Mucosa of gallbladder (tissue), 1 donor: ENCODE measurements at regions not wholly inside any gene's neighbourhood (a gene's known extent, or its start where the extent isn't known, plus 50 kb on each side); places are given as distances from the start of the nearest gene placed in this dataset.
"Not testable (repeated sequence)": the region's sequence is repeated elsewhere in the genome, so short reads cannot be mapped to it uniquely, and the experiment has no call there.

Experiments
- DNase-seq: peaks from one replicate; pipeline ENCODE4 v3.0.0-alpha.2; 2020; ENCODE audit warnings: low spot score
- donor health status: DM: no; HTN: no; CAD: no.

DNA sequence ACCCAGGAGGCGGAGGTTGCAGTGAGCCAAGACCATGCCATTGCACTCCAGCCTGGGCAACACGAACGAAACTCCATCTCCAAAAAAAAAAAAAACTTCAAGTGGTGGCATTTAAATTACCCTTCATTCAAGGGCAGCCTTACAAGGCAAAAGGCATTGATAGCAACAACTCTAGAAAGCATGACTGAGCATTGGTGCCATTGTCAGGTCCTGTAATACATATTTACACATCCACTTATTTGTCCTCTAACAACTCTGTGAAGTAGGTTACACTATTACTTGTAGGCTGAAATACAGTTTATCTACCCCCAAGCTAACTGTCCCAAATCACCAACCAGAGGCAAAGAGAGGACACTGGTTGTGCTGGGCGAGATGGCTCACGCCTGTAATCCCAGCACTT, 52.7 kb upstream of the LARP1 start:
- no peak for DNase-seq

DNA sequence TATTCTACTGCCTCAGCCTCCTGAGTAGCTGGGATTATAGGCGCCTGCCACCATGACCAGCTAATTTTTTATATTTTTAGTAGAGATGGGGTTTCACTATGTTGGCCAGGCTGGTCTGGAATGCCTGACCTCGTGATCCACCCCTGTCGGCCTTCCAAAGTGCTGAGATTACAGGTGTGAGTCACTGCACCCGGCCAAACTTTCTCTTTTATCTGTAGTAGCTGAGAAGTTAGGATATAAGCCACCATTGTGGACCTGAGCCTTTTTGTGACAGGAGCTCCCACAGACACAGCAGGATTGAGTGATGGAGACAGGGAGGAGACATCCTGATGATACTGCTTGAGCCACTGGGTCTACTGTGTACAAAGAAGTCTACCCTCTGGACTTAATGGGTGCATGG, 53.5 kb upstream of the LARP1 start:
- not testable (repeated sequence) for DNase-seq

DNA sequence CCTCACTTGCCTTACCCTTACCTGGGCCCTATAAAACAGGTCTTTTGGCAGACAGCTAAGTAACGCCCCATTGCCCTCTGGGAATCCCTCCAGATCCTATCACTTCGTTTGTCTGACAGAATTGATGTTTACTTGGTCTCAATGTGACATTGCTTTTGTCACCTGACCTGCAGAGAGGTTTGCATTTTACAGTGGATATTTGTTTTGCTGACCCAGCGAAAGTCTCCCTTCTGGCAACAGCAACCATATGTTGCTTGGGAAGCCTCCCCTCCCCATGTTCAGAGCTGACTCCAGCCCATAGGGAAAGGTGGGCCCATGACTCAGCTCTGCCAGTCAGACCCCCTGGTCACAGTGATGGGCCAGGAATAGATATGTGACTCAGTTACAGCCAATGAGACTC, 54.0 kb upstream of the LARP1 start:
- no peak for DNase-seq

DNA sequence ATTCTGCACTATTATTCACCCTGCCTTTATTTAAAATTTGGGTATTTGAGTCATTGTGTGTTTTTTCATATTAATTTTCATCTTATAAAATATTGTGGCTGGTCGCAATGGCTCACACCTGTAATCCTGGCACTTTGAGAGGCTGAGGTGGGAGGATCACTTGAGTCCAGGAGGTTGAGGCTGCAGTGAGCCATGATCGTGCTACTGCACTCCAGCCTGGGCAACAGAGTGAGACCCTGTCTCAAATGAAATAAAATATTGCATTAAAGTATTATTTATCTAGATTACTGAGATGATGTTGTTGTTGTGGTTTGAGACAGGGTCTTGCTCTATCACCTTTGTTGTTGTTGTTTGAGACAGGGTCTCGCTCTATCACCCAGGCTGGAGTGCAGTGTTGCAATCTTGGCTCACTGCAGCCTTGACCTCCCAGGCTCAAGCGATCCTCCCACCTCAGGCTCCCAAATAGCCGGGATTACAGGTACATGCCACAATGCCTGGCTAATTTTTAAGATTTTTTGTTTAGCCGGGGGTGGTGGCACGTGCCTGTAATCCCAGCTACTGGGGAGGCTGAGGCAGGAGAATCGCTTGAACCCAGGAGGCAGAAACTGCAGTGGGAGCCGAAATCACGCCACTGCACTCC, 54.8 kb upstream of the LARP1 start:
- DNase-seq, result not testable (repeated sequence)

DNA sequence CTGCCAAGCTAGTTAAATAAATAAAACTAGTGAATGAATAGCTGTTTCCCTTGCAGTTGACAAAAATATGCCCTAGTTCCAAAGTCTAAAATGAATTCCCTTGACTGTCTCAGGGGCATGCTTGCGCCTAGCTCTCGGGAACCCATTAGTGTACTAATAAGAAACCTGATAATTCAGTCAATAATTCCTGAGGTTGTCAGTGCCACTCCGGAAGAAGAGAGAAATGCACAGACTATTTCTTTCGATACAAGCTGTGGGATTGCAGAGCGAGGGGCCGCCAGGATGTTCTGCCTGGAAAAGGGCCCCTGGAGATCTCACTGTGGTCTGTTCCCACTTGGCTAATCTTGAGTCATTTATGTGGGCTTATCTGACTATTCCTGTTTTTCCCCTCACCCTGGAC, 56.4 kb upstream of the LARP1 start:
- DNase-seq, result no peak

- DNase-seq, result no peak
These were observed 57.8 kb upstream of the LARP1 start for GRCh38 chr5:154697371-154697770.

GRCh38 chr5:154696891-154697290, 58.3 kb upstream of the LARP1 start:
- no peak for DNase-seq

DNA sequence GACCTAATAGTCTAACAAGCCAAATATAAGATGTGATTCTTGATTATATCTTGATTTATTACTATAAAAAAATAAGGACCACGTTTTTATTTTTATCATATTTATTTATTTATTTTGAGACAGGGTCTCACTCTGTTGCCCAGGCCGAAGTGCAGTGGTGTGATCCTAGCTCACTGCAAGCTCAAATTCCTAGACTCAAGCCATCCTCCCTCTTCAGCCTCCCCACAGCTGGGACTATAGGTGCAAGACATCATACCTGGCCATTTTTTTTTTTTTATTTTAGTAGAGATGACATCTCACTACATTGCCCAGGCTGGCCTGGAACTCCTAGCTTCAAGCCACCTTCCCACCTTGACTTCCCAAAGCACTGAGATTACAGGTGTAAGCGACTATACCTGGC, 61.0 kb upstream of the LARP1 start:
- no peak for DNase-seq

- DNase-seq, result no peak
These were observed 64.7 kb upstream of the LARP1 start for GRCh38 chr5:154690488-154690887.

GRCh38 chr5:154686490-154686889, 68.7 kb upstream of the LARP1 start:
- DNase-seq, result no peak

- DNase-seq, result no peak
These were observed 71.9 kb upstream of the LARP1 start for GRCh38 chr5:154683101-154683880.

GRCh38 chr5:154679501-154679900, 75.7 kb upstream of the LARP1 start:
- DNase-seq, result no peak

DNA sequence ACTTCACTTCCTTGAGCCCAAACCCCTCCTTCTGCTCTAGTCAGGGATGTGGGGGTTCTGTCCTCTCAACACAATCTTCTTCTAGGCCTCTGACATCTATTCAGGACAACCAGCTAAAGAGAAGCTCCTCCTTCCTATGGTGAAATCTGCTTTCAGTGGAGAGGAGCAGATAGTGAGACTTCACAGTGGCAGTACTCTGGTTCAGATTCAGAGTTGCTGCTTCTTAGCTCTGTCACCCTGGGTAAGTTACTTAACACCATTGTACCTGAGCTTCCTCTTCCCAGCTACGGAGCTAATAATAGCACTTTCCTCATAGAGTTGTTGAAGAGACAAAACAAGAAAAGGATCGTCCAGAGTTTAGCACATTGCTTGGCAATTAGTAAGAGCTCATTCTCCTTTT, 77.3 kb upstream of the LARP1 start:
- no peak for DNase-seq

- no peak for DNase-seq
These were observed 78.7 kb upstream of the LARP1 start for GRCh38 chr5:154676508-154676907.

GRCh38 chr5:154674029-154674428, 81.1 kb upstream of the LARP1 start:
- DNase-seq, result no peak

DNA sequence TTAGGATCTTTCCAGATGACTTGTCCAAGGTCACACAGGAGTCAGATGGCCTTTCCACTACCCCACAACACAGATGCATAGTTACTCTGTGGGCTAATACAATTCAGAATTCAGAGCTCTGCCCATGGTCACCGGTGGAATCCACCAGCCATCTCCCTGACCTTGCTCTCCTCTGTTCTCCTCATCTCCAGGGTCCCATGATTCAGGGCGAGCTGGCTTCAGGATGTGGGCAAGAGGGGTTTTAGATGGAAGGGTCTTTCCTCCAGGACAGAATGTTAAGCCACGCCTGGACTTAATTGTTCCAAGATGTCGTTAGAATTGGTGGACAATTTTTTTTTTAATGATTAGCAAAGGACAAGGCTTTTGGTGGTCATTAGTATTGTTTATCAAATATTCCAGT, 81.7 kb upstream of the LARP1 start:
- no peak for DNase-seq

DNA sequence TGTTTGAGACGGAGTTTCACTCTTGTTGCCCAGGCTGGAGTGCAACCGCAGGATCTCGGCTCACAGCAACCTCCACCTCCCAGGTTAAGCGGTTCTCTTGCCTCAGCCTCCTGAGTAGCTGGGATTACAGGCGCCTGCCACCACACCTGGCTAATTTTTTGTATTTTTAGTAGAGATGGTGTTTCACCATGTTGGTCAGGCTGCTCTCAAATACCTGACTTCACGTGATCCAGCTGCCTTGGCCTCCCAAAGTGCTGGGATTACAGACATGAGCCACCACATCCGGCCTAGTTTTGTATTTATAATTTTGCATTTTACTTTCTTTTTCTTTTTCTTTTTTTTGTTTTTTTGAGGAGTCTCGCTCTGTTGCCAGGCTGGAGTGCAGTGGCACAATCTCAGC, 85.3 kb upstream of the LARP1 start:
- DNase-seq, result not testable (repeated sequence)

GRCh38 chr5:154669402-154669801, 85.8 kb upstream of the LARP1 start:
- DNase-seq, result no peak

DNA sequence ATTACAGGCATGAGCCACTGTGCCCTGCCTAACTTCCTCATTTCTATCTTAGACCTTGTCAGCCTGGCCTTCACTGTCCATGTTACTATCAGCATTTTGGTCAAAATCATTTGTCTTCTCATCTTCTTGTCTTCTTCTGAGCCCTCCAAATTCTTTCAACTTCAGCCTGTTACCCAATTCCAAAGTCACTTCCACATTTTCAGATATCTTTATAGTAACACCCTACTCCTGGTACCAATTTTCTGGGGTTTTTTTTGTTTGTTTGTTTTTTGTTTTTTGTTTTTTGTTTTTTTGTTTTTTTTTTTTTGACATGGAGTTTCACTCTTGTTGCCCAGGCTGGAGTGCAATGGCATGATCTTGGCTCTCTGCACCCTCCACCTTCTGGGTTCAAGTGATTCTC, 90.3 kb upstream of the LARP1 start:
- DNase-seq, result no peak

GRCh38 chr5:154663424-154663823, 91.8 kb upstream of the LARP1 start:
- no peak for DNase-seq

- DNase-seq, result no peak
These were observed 100.4 kb upstream of the LARP1 start for GRCh38 chr5:154654486-154655371.

- DNase-seq, result no peak
These were observed 101.3 kb upstream of the LARP1 start for GRCh38 chr5:154653764-154654485.
